Activated CD8-positive, alpha-beta memory T cell treated with anti-CD3 and anti-CD28 coated beads for 4 hours (primary cell): ENCODE measurements at regions not wholly inside any gene's neighbourhood (a gene's known extent, or its start where the extent isn't known, plus 50 kb on each side); places are given as distances from the start of the nearest gene placed in this dataset.

ENCODE experiments used
- DNase-seq, 2 donors: peaks; one replicate each; pipeline ENCODE4 v3.0.0-alpha.2; 2020; ENCODE audit warnings: low read depth in 2 of 2

GRCh38 chr5:10876006-10876744 lies 115.1 kb upstream of the DAP start:
- no peak for DNase-seq

GRCh38 chr5:10875201-10875768 lies 114.3 kb upstream of the DAP start:
- no peak for DNase-seq

- no peak for DNase-seq
These were observed 113.5 kb upstream of the DAP start for GRCh38 chr5:10874541-10874940.

GRCh38 chr5:10870791-10871190 lies 109.8 kb upstream of the DAP start:
- no peak for DNase-seq

GRCh38 chr5:10868956-10869355 lies 107.9 kb upstream of the DAP start:
- DNase-seq, result no peak

GRCh38 chr5:10867389-10868303 lies 106.6 kb upstream of the DAP start:
- no peak for DNase-seq

GRCh38 chr5:10866913-10867312 lies 105.9 kb upstream of the DAP start:
- DNase-seq, result no peak

GRCh38 chr5:10863763-10864383 lies 102.8 kb upstream of the DAP start:
- peak; percentile 7 to 21 for DNase-seq

- DNase-seq, result no peak
These were observed 101.1 kb upstream of the DAP start for GRCh38 chr5:10862085-10862484.

GRCh38 chr5:10861423-10861790 lies 100.4 kb upstream of the DAP start:
- DNase-seq, result no peak

GRCh38 chr5:10860645-10861422 lies 99.8 kb upstream of the DAP start:
- DNase-seq, result no peak

- DNase-seq, result no peak
These were observed 99.1 kb upstream of the DAP start for GRCh38 chr5:10860196-10860543.

- DNase-seq, result no peak
These were observed 98.6 kb upstream of the DAP start for GRCh38 chr5:10859393-10860195.

- DNase-seq, result no peak
These were observed 97.9 kb upstream of the DAP start for GRCh38 chr5:10858945-10859344.

- DNase-seq, result no peak
These were observed 97.3 kb upstream of the DAP start for GRCh38 chr5:10858307-10858706.

GRCh38 chr5:10857338-10857733 lies 96.3 kb upstream of the DAP start:
- no peak for DNase-seq

GRCh38 chr5:10856683-10857337 lies 95.8 kb upstream of the DAP start:
- no peak for DNase-seq

- no peak for DNase-seq
These were observed 95.0 kb upstream of the DAP start for GRCh38 chr5:10856071-10856470.

- DNase-seq, result no peak
These were observed 93.7 kb upstream of the DAP start for GRCh38 chr5:10854506-10855277.
